ENCODE measurements at regions not wholly inside any gene's neighbourhood (a gene's known extent, or its start where the extent isn't known, plus 50 kb on each side); places are given as distances from the start of the nearest gene placed in this dataset.

- TF ChIP-seq ZFX (IDR thresholded peaks at IDR 0.05; ENCODE audit: borderline replicate concordance) (no peak), CTCF (IDR thresholded peaks at IDR 0.05) (no peak)
Measured at GRCh38 chr18:61239051-61239450, 94.2 kb upstream of the CDH20 start.
